ENCODE measurements at regions not wholly inside any gene's neighbourhood (a gene's known extent, or its start where the extent isn't known, plus 50 kb on each side); places are given as distances from the start of the nearest gene placed in this dataset.

- Histone ChIP-seq H4K91ac (ENCODE audit: low read depth, low read length, poor library complexity) (no peak overlapping the region), H3K9me3 (replicated peaks in 1 of 2; ENCODE audit: control insufficient read depth in 2 of 2, insufficient read depth in 1 of 2, low read depth in 1 of 2, low read length in 2 of 2) (no peaks in the 10 kb centered on the region), H2BK15ac (ENCODE audit: low read length) (no peak overlapping the region), H2BK12ac (ENCODE audit: low read length) (no peak overlapping the region), H3K27me3 (ENCODE audit: control insufficient read depth in 3 of 3, insufficient read depth in 3 of 3, low read depth in 1 of 3, low read length in 3 of 3) (no peaks in the 10 kb centered on the region), H3K23ac (ENCODE audit: low read depth, low read length, poor library complexity) (no peak overlapping the region), H3K4ac (ENCODE audit: low read length) (no peak overlapping the region), H2BK5ac (ENCODE audit: low read length) (no peak overlapping the region), H4K8ac (ENCODE audit: low read depth, low read length) (no peak overlapping the region), H3K79me1 (ENCODE audit: low read depth, low read length) (no peaks in the 10 kb centered on the region), H3K27ac (replicated peaks; ENCODE audit: low read length) (no peak overlapping the region), H3K14ac (ENCODE audit: low read length) (no peak overlapping the region), H3K4me3 (ENCODE audit: low read length in 2 of 2) (no peak overlapping the region), H3K36me3 (replicated peaks in 1 of 2; ENCODE audit: control insufficient read depth in 2 of 2, insufficient read depth in 2 of 2, low read length in 2 of 2) (no peaks in the 10 kb centered on the region), H3K18ac (ENCODE audit: low read length) (no peak overlapping the region), H3K4me2 (ENCODE audit: insufficient read depth, low read length, poor library complexity, severe bottlenecking) (no peak overlapping the region), H2BK120ac (ENCODE audit: low read depth, low read length) (no peak overlapping the region), H3K9ac (ENCODE audit: low read depth, low read length, poor library complexity) (no peak overlapping the region), H2AFZ (ENCODE audit: low read length) (no peak overlapping the region), H3K4me1 (ENCODE audit: control insufficient read depth in 2 of 2, insufficient read depth in 1 of 2, low read depth in 1 of 2, low read length in 2 of 2) (peaks cover 10 to 19% of the 10 kb centered on the region in 2 donors), H2AK5ac (ENCODE audit: low read depth, low read length) (no peak overlapping the region)
- no peak for DNase-seq (ENCODE audit: low spot score)
- WGBS, 2 donors (ENCODE audit: extremely low coverage in 2 of 2, insufficient read length in 2 of 2, insufficient replicate concordance in 1 of 2), result no CpG with 5 or more reads among the region's 2 CpGs
Measured at GRCh38 chr2:64396551-64396950, 57.4 kb upstream of the LGALSL start.

GRCh38 chr2:64398516-64399129, 55.3 kb upstream of the LGALSL start:
- Histone ChIP-seq H2BK5ac (ENCODE audit: low read length) (no peak overlapping the region), H3K4me1 (ENCODE audit: control insufficient read depth in 2 of 2, insufficient read depth in 1 of 2, low read depth in 1 of 2, low read length in 2 of 2) (peaks cover 21 to 30% of the 10 kb centered on the region in 2 donors), H3K9ac (ENCODE audit: low read depth, low read length, poor library complexity) (no peak overlapping the region), H2AFZ (ENCODE audit: low read length) (no peak overlapping the region), H3K14ac (ENCODE audit: low read length) (no peak overlapping the region), H3K4ac (ENCODE audit: low read length) (no peak overlapping the region), H3K27ac (replicated peaks; ENCODE audit: low read length) (no peak overlapping the region), H3K23ac (ENCODE audit: low read depth, low read length, poor library complexity) (no peak overlapping the region), H2BK15ac (ENCODE audit: low read length) (no peak overlapping the region), H3K36me3 (replicated peaks in 1 of 2; ENCODE audit: control insufficient read depth in 2 of 2, insufficient read depth in 2 of 2, low read length in 2 of 2) (no peaks in the 10 kb centered on the region), H2AK5ac (ENCODE audit: low read depth, low read length) (no peak overlapping the region), H2BK120ac (ENCODE audit: low read depth, low read length) (no peak overlapping the region), H4K91ac (ENCODE audit: low read depth, low read length, poor library complexity) (no peak overlapping the region), H3K27me3 (ENCODE audit: control insufficient read depth in 3 of 3, insufficient read depth in 3 of 3, low read depth in 1 of 3, low read length in 3 of 3) (no peaks in the 10 kb centered on the region), H3K4me2 (ENCODE audit: insufficient read depth, low read length, poor library complexity, severe bottlenecking) (no peak overlapping the region), H3K9me3 (replicated peaks in 1 of 2; ENCODE audit: control insufficient read depth in 2 of 2, insufficient read depth in 1 of 2, low read depth in 1 of 2, low read length in 2 of 2) (no peaks in the 10 kb centered on the region), H4K8ac (ENCODE audit: low read depth, low read length) (no peak overlapping the region), H2BK12ac (ENCODE audit: low read length) (no peak overlapping the region), H3K4me3 (ENCODE audit: low read length in 2 of 2) (no peak overlapping the region), H3K79me1 (ENCODE audit: low read depth, low read length) (no peaks in the 10 kb centered on the region), H3K18ac (ENCODE audit: low read length) (no peak overlapping the region)
- no peak for DNase-seq (ENCODE audit: low spot score)

- Histone ChIP-seq H3K4me3 (ENCODE audit: low read length in 2 of 2) (no peak overlapping the region), H3K9ac (ENCODE audit: low read depth, low read length, poor library complexity) (no peak overlapping the region), H3K79me1 (ENCODE audit: low read depth, low read length) (no peaks in the 10 kb centered on the region), H3K4ac (ENCODE audit: low read length) (no peak overlapping the region), H3K36me3 (replicated peaks in 1 of 2; ENCODE audit: control insufficient read depth in 2 of 2, insufficient read depth in 2 of 2, low read length in 2 of 2) (no peaks in the 10 kb centered on the region), H3K27ac (replicated peaks; ENCODE audit: low read length) (no peak overlapping the region), H2BK12ac (ENCODE audit: low read length) (no peak overlapping the region), H2AK5ac (ENCODE audit: low read depth, low read length) (peak overlapping the region; percentile 79), H3K9me3 (replicated peaks in 1 of 2; ENCODE audit: control insufficient read depth in 2 of 2, insufficient read depth in 1 of 2, low read depth in 1 of 2, low read length in 2 of 2) (no peaks in the 10 kb centered on the region), H2BK15ac (ENCODE audit: low read length) (peak overlapping the region; percentile 37), H2BK5ac (ENCODE audit: low read length) (no peak overlapping the region), H2AFZ (ENCODE audit: low read length) (no peak overlapping the region), H3K27me3 (ENCODE audit: control insufficient read depth in 3 of 3, insufficient read depth in 3 of 3, low read depth in 1 of 3, low read length in 3 of 3) (no peaks in the 10 kb centered on the region), H4K8ac (ENCODE audit: low read depth, low read length) (no peak overlapping the region), H3K4me2 (ENCODE audit: insufficient read depth, low read length, poor library complexity, severe bottlenecking) (no peak overlapping the region), H3K14ac (ENCODE audit: low read length) (no peak overlapping the region), H3K18ac (ENCODE audit: low read length) (no peak overlapping the region), H3K23ac (ENCODE audit: low read depth, low read length, poor library complexity) (no peak overlapping the region), H2BK120ac (ENCODE audit: low read depth, low read length) (no peak overlapping the region), H4K91ac (ENCODE audit: low read depth, low read length, poor library complexity) (peak overlapping the region; percentile 81), H3K4me1 (ENCODE audit: control insufficient read depth in 2 of 2, insufficient read depth in 1 of 2, low read depth in 1 of 2, low read length in 2 of 2) (peaks cover 25 to 36% of the 10 kb centered on the region in 2 donors)
- DNase-seq (ENCODE audit: low spot score), result no peak
- WGBS, 2 donors (ENCODE audit: extremely low coverage in 2 of 2, insufficient read length in 2 of 2, insufficient replicate concordance in 1 of 2), result no CpG with 5 or more reads among the region's 2 CpGs
Measured at GRCh38 chr2:64399521-64399920, 54.4 kb upstream of the LGALSL start.

GRCh38 chr2:64400105-64400728, 53.7 kb upstream of the LGALSL start:
- H3K27me3 ChIP-seq (ENCODE audit: control insufficient read depth in 3 of 3, insufficient read depth in 3 of 3, low read depth in 1 of 3, low read length in 3 of 3), result no peaks in the 10 kb centered on the region
- no peaks in the 10 kb centered on the region for H3K79me1 ChIP-seq (ENCODE audit: low read depth, low read length)
- H4K91ac ChIP-seq (ENCODE audit: low read depth, low read length, poor library complexity), result no peak overlapping the region
- H2BK12ac ChIP-seq (ENCODE audit: low read length), result no peak overlapping the region
- no peaks in the 10 kb centered on the region for H3K9me3 ChIP-seq (replicated peaks in 1 of 2; ENCODE audit: control insufficient read depth in 2 of 2, insufficient read depth in 1 of 2, low read depth in 1 of 2, low read length in 2 of 2)
- no peak overlapping the region for H4K8ac ChIP-seq (ENCODE audit: low read depth, low read length)
- H3K4me1 ChIP-seq (ENCODE audit: control insufficient read depth in 2 of 2, insufficient read depth in 1 of 2, low read depth in 1 of 2, low read length in 2 of 2), result peaks cover 30 to 40% of the 10 kb centered on the region in 2 donors
- H3K4ac ChIP-seq (ENCODE audit: low read length), result no peak overlapping the region
- no peak overlapping the region for H2AK5ac ChIP-seq (ENCODE audit: low read depth, low read length)
- no peak overlapping the region for H3K18ac ChIP-seq (ENCODE audit: low read length)
- H2BK120ac ChIP-seq (ENCODE audit: low read depth, low read length), result no peak overlapping the region
- H3K27ac ChIP-seq (replicated peaks; ENCODE audit: low read length), result no peak overlapping the region
- no peak overlapping the region for H3K4me3 ChIP-seq (ENCODE audit: low read length in 2 of 2)
- H3K36me3 ChIP-seq (replicated peaks in 1 of 2; ENCODE audit: control insufficient read depth in 2 of 2, insufficient read depth in 2 of 2, low read length in 2 of 2), result no peaks in the 10 kb centered on the region
- no peak overlapping the region for H3K23ac ChIP-seq (ENCODE audit: low read depth, low read length, poor library complexity)
- no peak for DNase-seq (ENCODE audit: low spot score)
- no peak overlapping the region for H2BK5ac ChIP-seq (ENCODE audit: low read length)
- H2AFZ ChIP-seq (ENCODE audit: low read length), result peak overlapping the region; percentile 64
- H3K9ac ChIP-seq (ENCODE audit: low read depth, low read length, poor library complexity), result no peak overlapping the region
- no peak overlapping the region for H3K4me2 ChIP-seq (ENCODE audit: insufficient read depth, low read length, poor library complexity, severe bottlenecking)
- H3K14ac ChIP-seq (ENCODE audit: low read length), result no peak overlapping the region
- WGBS, 2 donors (ENCODE audit: extremely low coverage in 2 of 2, insufficient read length in 2 of 2, insufficient replicate concordance in 1 of 2), result no CpG with 5 or more reads among the region's 4 CpGs
- no peak overlapping the region for H2BK15ac ChIP-seq (ENCODE audit: low read length)

Data from neuronal stem cell (in vitro differentiated cells).